GM12872 (cell line): ENCODE measurements at regions not wholly inside any gene's neighbourhood (a gene's known extent, or its start where the extent isn't known, plus 50 kb on each side); places are given as distances from the start of the nearest gene placed in this dataset.

Source experiments
- TF ChIP-seq, protein P1 (sequence below): IDR thresholded peaks from 3 replicates; pipeline ENCODE4 v1.5.1; 2011; ENCODE audit warnings: low read depth, mild to moderate bottlenecking, low read length, moderate library complexity; ENCODE audit not compliant: insufficient read depth

GRCh38 chr20:18971574-18971973, 158.0 kb downstream of the SCP2D1 start:
- TF ChIP-seq, protein P1, sequence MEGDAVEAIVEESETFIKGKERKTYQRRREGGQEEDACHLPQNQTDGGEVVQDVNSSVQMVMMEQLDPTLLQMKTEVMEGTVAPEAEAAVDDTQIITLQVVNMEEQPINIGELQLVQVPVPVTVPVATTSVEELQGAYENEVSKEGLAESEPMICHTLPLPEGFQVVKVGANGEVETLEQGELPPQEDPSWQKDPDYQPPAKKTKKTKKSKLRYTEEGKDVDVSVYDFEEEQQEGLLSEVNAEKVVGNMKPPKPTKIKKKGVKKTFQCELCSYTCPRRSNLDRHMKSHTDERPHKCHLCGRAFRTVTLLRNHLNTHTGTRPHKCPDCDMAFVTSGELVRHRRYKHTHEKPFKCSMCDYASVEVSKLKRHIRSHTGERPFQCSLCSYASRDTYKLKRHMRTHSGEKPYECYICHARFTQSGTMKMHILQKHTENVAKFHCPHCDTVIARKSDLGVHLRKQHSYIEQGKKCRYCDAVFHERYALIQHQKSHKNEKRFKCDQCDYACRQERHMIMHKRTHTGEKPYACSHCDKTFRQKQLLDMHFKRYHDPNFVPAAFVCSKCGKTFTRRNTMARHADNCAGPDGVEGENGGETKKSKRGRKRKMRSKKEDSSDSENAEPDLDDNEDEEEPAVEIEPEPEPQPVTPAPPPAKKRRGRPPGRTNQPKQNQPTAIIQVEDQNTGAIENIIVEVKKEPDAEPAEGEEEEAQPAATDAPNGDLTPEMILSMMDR, result no peak

- TF ChIP-seq, protein P1, result no peak
These were observed 158.8 kb downstream of the SCP2D1 start for GRCh38 chr20:18972251-18972876.

DNA sequence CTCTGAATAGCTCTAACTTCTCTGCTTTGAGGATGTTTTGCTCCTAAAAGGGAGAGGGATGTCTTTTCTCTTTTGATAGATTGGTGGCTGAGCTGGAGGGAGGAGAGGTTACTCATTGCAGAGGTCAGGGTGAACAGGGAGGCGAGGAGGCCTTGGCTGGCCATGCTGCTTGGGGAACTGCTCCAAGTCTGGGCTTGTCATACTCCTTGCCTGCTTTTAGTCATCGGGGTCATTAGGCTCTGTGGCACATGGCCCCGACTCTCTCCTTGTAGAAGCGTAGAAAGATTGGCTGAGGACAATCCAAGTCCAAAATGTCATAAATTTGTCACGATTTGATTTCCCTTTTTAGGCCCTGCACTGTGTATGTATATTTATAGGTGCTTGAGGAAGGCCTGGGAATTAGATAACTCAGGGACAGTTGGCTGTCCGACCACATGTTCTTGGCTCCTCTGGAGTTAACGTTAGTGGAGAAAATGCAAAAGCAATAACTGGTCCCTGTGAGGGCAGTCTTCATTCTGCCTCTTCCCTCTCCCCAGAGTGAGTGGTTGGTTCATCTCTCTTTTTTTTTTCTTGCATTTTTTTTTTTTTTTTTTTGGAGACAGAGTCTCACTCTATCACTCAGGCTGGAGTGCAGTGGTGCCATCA, 160.1 kb downstream of the SCP2D1 start:
- TF ChIP-seq, protein P1, result no peak

- TF ChIP-seq, protein P1, result no peak
These were observed 161.1 kb downstream of the SCP2D1 start for GRCh38 chr20:18974660-18975059.

- TF ChIP-seq, protein P1, result no peak
These were observed 163.9 kb downstream of the SCP2D1 start for GRCh38 chr20:18977441-18977840.

DNA sequence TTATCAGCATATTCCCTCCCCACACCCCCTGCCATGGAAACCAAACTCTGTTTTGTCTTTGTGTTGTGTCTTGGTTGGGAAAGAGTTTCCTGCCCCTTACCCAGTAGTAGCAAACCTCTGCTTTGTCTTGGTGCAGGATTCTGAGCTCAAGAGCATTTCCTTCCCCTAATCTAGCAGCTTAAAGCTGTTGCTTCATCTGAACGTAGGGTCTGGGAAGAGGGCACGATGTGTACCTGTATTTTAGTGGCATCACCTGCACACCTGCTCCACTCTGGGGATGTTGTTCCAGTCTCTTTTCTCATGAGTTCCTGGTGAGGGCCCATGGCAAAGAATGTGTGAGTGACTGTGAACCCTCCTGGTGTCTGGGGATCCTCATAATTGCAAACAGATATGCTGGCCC, 164.7 kb downstream of the SCP2D1 start:
- TF ChIP-seq, protein P1, result no peak

GRCh38 chr20:18979132-18979531, 165.5 kb downstream of the SCP2D1 start:
- TF ChIP-seq, protein P1, result no peak
